HEK293 (cell line): ENCODE measurements at regions not wholly inside any gene's neighbourhood (a gene's known extent, or its start where the extent isn't known, plus 50 kb on each side); places are given as distances from the start of the nearest gene placed in this dataset.

Experiments used
- CTCF ChIA-PET: fragments of 350-600 bp; formaldehyde crosslinking; extraction: SDS; loops from one replicate; lab custom pipeline; 2021; ENCODE audit warnings: antibody characterized with exemption; lab: Yijun Ruan, JAX
- POLR2A ChIA-PET: fragments of 300-600 bp; formaldehyde crosslinking; extraction: SDS; loops from one replicate; lab custom pipeline; 2020; ENCODE audit warnings: antibody characterized with exemption, inconsistent platforms; lab: Yijun Ruan, JAX
- H3K27ac ChIP-seq: fragments of 200-500 bp; sonication (Bioruptor generic); 2 replicates; pipeline ENCODE4 v1.5.1; 2014; ENCODE audit warnings: low read depth, low read length, control low read depth, inconsistent platforms; ENCODE audit errors: extremely low read depth
- H3K36me3 ChIP-seq, 2 experiments: fragments of 200-500 bp in 1 of 2; sonication (Bioruptor generic) in 1 of 2; 1 replicate in 1 of 2; 2 replicates in 1 of 2; pipeline ENCODE4 v1.5.1; 2014 to 2017; ENCODE audit warnings: inconsistent platforms in 2 of 2, low read length in 2 of 2; ENCODE audit not compliant: control insufficient read depth in 2 of 2, insufficient read depth in 1 of 2
- H3K4me1 ChIP-seq: fragments of 200-500 bp; sonication (Bioruptor generic); 2 replicates; pipeline ENCODE4 v1.5.1; 2014; ENCODE audit warnings: mild to moderate bottlenecking, low read length, inconsistent platforms; ENCODE audit not compliant: control insufficient read depth, insufficient read depth
- H3K4me3 ChIP-seq: 2 replicates; pipeline ENCODE4 v1.5.1; 2011; ENCODE audit warnings: low read depth, mild to moderate bottlenecking, control low read depth, low read length, moderate library complexity
- H3K9me3 ChIP-seq: fragments of 200-500 bp; sonication (Bioruptor generic); 2 replicates; pipeline ENCODE4 v1.5.1; 2014; ENCODE audit warnings: low read depth, low read length, inconsistent platforms; ENCODE audit not compliant: control insufficient read depth, insufficient read depth
- BCL11A ChIP-seq: fragments of 450-650 bp; formaldehyde crosslinking; IDR thresholded peaks from 2 replicates; pipeline ENCODE4 v1.5.1; 2016; ENCODE audit warnings: low read depth, missing biosample characterization, missing genetic modification characterization
- GLI2 ChIP-seq: fragments of 450-650 bp; formaldehyde crosslinking; IDR thresholded peaks from 2 replicates; pipeline ENCODE4; 2017; ENCODE audit warnings: missing biosample characterization, missing genetic modification characterization, low read depth, borderline replicate concordance
- GLIS2 ChIP-seq: fragments of 450-650 bp; formaldehyde crosslinking; IDR thresholded peaks from 2 replicates; pipeline ENCODE4 v1.5.1; 2016; ENCODE audit warnings: missing biosample characterization, missing genetic modification characterization
- HOXC10 ChIP-seq: sonication (generic); formaldehyde crosslinking; IDR thresholded peaks from 2 replicates; pipeline ENCODE4 v1.8.1; 2023; ENCODE audit warnings: mild to moderate bottlenecking, missing genetic modification reagents
- KLF9 ChIP-seq: fragments of 450-650 bp; formaldehyde crosslinking; IDR thresholded peaks from 2 replicates; pipeline ENCODE4 v1.5.1; 2016; ENCODE audit warnings: missing biosample characterization, missing genetic modification characterization, low read depth
- REPIN1 ChIP-seq: fragments of 450-650 bp; formaldehyde crosslinking; IDR thresholded peaks from 2 replicates; pipeline ENCODE4 v1.5.1; 2017; ENCODE audit warnings: missing biosample characterization, missing genetic modification characterization, low read depth
- YY2 ChIP-seq: fragments of 450-650 bp; formaldehyde crosslinking; IDR thresholded peaks from 2 replicates; pipeline ENCODE4 v1.5.1; 2016; ENCODE audit warnings: missing biosample characterization, missing genetic modification characterization
- ZFP3 ChIP-seq: fragments of 450-650 bp; formaldehyde crosslinking; IDR thresholded peaks from 2 replicates; pipeline ENCODE4 v1.5.1; 2016; ENCODE audit warnings: low read depth, missing biosample characterization, missing genetic modification characterization
- ZNF10 ChIP-seq: fragments of 450-650 bp; formaldehyde crosslinking; IDR thresholded peaks from 2 replicates; pipeline ENCODE4 v1.5.1; 2017; ENCODE audit warnings: missing biosample characterization, missing genetic modification characterization
- ZNF112 ChIP-seq: fragments of 450-650 bp; formaldehyde crosslinking; IDR thresholded peaks from 2 replicates; pipeline ENCODE4 v1.5.0; 2017; ENCODE audit warnings: missing biosample characterization, missing genetic modification characterization
- ZNF155 ChIP-seq: fragments of 450-650 bp; formaldehyde crosslinking; IDR thresholded peaks from 2 replicates; pipeline ENCODE4 v1.5.1; 2016; ENCODE audit warnings: missing biosample characterization, missing genetic modification characterization
- ZNF214 ChIP-seq: fragments of 450-650 bp; formaldehyde crosslinking; IDR thresholded peaks from 2 replicates; pipeline ENCODE4 v1.5.1; 2017; ENCODE audit warnings: missing biosample characterization, mild to moderate bottlenecking, missing genetic modification characterization, borderline replicate concordance
- ZNF223 ChIP-seq: fragments of 450-650 bp; formaldehyde crosslinking; IDR thresholded peaks from 2 replicates; pipeline ENCODE4 v1.5.1; 2016; ENCODE audit warnings: missing biosample characterization, missing genetic modification characterization
- ZNF23 ChIP-seq: fragments of 450-650 bp; formaldehyde crosslinking; IDR thresholded peaks from 2 replicates; pipeline ENCODE4 v1.5.1; 2016; ENCODE audit warnings: missing biosample characterization, missing genetic modification characterization, borderline replicate concordance
- ZNF664 ChIP-seq: fragments of 450-650 bp; formaldehyde crosslinking; IDR thresholded peaks from 2 replicates; pipeline ENCODE4 v1.5.1; 2016; ENCODE audit warnings: missing biosample characterization, missing genetic modification characterization
- ZNF791 ChIP-seq: fragments of 450-650 bp; formaldehyde crosslinking; IDR thresholded peaks from 2 replicates; pipeline ENCODE4 v1.5.1; 2016; ENCODE audit warnings: missing biosample characterization, missing genetic modification characterization
- ZSCAN4 ChIP-seq: fragments of 450-650 bp; formaldehyde crosslinking; IDR thresholded peaks from 2 replicates; pipeline ENCODE4 v1.5.1; 2017; ENCODE audit warnings: missing biosample characterization, missing genetic modification characterization
- ZSCAN5A ChIP-seq: fragments of 450-650 bp; formaldehyde crosslinking; IDR thresholded peaks from 2 replicates; pipeline ENCODE4 v1.5.1; 2016; ENCODE audit warnings: missing biosample characterization, missing genetic modification characterization
- TF ChIP-seq, protein P1 (sequence below): fragments of 450-650 bp; formaldehyde crosslinking; IDR thresholded peaks from 2 replicates; pipeline ENCODE4 v1.5.1; 2016; ENCODE audit warnings: missing biosample characterization, missing genetic modification characterization
- TF ChIP-seq, protein P2 (sequence below): fragments of 450-650 bp; formaldehyde crosslinking; IDR thresholded peaks from 2 replicates; pipeline ENCODE4 v1.5.1; 2017; ENCODE audit warnings: missing biosample characterization, missing genetic modification characterization
- TF ChIP-seq, protein P3 (sequence below): fragments of 450-650 bp; formaldehyde crosslinking; IDR thresholded peaks from 2 replicates; pipeline ENCODE4 v1.5.1; 2016; ENCODE audit warnings: missing biosample characterization, missing genetic modification characterization

- no peaks in the 10 kb centered on the region for H3K9me3 ChIP-seq
- TF ChIP-seq, protein P1, sequence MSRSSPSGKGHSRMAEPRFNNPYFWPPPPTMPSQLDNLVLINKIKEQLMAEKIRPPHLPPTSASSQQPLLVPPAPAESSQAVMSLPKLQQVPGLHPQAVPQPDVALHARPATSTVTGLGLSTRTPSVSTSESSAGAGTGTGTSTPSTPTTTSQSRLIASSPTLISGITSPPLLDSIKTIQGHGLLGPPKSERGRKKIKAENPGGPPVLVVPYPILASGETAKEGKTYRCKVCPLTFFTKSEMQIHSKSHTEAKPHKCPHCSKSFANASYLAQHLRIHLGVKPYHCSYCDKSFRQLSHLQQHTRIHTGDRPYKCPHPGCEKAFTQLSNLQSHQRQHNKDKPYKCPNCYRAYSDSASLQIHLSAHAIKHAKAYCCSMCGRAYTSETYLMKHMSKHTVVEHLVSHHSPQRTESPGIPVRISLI, result no peak
- H3K4me1 ChIP-seq, result no peaks in the 10 kb centered on the region
- CTCF ChIA-PET, result interaction anchor here (0.6 kb wide), 1 partner anchor 381 kb away, joined by 3 read pairs; no protein-coding TSS in a partner anchor
- no peak overlapping the region for H3K4me3 ChIP-seq
- H3K27ac ChIP-seq, result no peak overlapping the region
- H3K36me3 ChIP-seq, result no peaks in the 10 kb centered on the region
- POLR2A ChIA-PET, result no interaction called here
Observed at GRCh38 chr5:143514616-143515335, 111.3 kb upstream of the NR3C1 start.

GRCh38 chr5:143513720-143514119 is 110.2 kb upstream of the NR3C1 start:
- TF ChIP-seq BCL11A (tag by site-specific recombination) (no peak), ZNF664 (no peak), ZNF10 (no peak), ZNF23 (no peak), ZNF223 (tag by site-specific recombination) (no peak), KLF9 (no peak), GLI2 (tag by site-specific recombination) (no peak), HOXC10 (CRISPR knock-in tag) (no peak), ZNF155 (no peak), GLIS2 (tag by site-specific recombination) (no peak), ZNF214 (no peak)
- TF ChIP-seq, protein P2, sequence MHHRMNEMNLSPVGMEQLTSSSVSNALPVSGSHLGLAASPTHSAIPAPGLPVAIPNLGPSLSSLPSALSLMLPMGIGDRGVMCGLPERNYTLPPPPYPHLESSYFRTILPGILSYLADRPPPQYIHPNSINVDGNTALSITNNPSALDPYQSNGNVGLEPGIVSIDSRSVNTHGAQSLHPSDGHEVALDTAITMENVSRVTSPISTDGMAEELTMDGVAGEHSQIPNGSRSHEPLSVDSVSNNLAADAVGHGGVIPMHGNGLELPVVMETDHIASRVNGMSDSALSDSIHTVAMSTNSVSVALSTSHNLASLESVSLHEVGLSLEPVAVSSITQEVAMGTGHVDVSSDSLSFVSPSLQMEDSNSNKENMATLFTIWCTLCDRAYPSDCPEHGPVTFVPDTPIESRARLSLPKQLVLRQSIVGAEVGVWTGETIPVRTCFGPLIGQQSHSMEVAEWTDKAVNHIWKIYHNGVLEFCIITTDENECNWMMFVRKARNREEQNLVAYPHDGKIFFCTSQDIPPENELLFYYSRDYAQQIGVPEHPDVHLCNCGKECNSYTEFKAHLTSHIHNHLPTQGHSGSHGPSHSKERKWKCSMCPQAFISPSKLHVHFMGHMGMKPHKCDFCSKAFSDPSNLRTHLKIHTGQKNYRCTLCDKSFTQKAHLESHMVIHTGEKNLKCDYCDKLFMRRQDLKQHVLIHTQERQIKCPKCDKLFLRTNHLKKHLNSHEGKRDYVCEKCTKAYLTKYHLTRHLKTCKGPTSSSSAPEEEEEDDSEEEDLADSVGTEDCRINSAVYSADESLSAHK (tag by site-specific recombination), result no peak
- ChIA-PET CTCF (no interaction called here), POLR2A (no interaction called here)
- Histone ChIP-seq H3K4me1 (no peaks in the 10 kb centered on the region), H3K27ac (no peak overlapping the region), H3K9me3 (no peaks in the 10 kb centered on the region), H3K4me3 (no peak overlapping the region), H3K36me3 (no peaks in the 10 kb centered on the region)

GRCh38 chr5:143511736-143512135 is 108.2 kb upstream of the NR3C1 start:
- Histone ChIP-seq H3K4me1 (peaks cover 7% of the 10 kb centered on the region; the same call in 1 of the 2 replicates), H3K4me3 (no peak overlapping the region), H3K27ac (no peak overlapping the region), H3K36me3 (no peaks in the 10 kb centered on the region), H3K9me3 (no peaks in the 10 kb centered on the region)
- TF ChIP-seq ZNF112 (tag by site-specific recombination) (no peak), ZNF791 (tag by site-specific recombination) (no peak), ZSCAN4 (tag by site-specific recombination) (no peak), ZFP3 (no peak), KLF9 (no peak), YY2 (tag by site-specific recombination) (no peak), REPIN1 (tag by site-specific recombination) (no peak), ZSCAN5A (tag by site-specific recombination) (no peak)
- TF ChIP-seq, protein P3, sequence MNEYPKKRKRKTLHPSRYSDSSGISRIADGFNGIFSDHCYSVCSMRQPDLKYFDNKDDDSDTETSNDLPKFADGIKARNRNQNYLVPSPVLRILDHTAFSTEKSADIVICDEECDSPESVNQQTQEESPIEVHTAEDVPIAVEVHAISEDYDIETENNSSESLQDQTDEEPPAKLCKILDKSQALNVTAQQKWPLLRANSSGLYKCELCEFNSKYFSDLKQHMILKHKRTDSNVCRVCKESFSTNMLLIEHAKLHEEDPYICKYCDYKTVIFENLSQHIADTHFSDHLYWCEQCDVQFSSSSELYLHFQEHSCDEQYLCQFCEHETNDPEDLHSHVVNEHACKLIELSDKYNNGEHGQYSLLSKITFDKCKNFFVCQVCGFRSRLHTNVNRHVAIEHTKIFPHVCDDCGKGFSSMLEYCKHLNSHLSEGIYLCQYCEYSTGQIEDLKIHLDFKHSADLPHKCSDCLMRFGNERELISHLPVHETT, result no peak
- CTCF ChIA-PET, result interaction anchor here (0.7 kb wide), 1 partner anchor 399 kb away, joined by 3 read pairs; no protein-coding TSS in a partner anchor
- POLR2A ChIA-PET, result interaction anchor here (1.0 kb wide), 1 partner anchor 659 kb away, joined by 3 read pairs; the partner anchor contains the start of genes KCTD16 and YIPF5
